ENCODE measurements at regions not wholly inside any gene's neighbourhood (a gene's known extent, or its start where the extent isn't known, plus 50 kb on each side); places are given as distances from the start of the nearest gene placed in this dataset.

- no peak for TF ChIP-seq EZH2 (optimal IDR thresholded peaks at IDR 0.05; ENCODE audit: low read depth, low read length)
- Histone ChIP-seq H3K4me3 (ENCODE audit: low read length) (no peak overlapping the region), H3K27ac (ENCODE audit: low read length) (no peak overlapping the region), H4K20me1 (ENCODE audit: insufficient read depth, low read length) (no peaks in the 10 kb centered on the region), H3F3A (ENCODE audit: insufficient read depth, low read length) (no peaks in the 10 kb centered on the region), H3K9me3 (replicated peaks; ENCODE audit: insufficient read depth, low read length) (no peaks in the 10 kb centered on the region), H3K4me1 (ENCODE audit: low read length) (no peaks in the 10 kb centered on the region), H3K4me2 (ENCODE audit: low read depth, low read length) (no peak overlapping the region), H3K27me3 (replicated peaks; ENCODE audit: insufficient read depth, low read length) (no peaks in the 10 kb centered on the region), H3K9me2 (replicated peaks; ENCODE audit: insufficient read depth, low read length) (no peaks in the 10 kb centered on the region), H3K9ac (ENCODE audit: low read length) (no peak overlapping the region), H3K36me3 (replicated peaks; ENCODE audit: insufficient read depth, low read length) (no peaks in the 10 kb centered on the region), H3K79me2 (ENCODE audit: low read length) (no peaks in the 10 kb centered on the region), H2AFZ (ENCODE audit: low read length) (no peak overlapping the region)
- DNase-seq, result no peak
These were observed 428.5 kb upstream of the ITGA1 start for GRCh38 chr5:52359261-52359660.

DNA sequence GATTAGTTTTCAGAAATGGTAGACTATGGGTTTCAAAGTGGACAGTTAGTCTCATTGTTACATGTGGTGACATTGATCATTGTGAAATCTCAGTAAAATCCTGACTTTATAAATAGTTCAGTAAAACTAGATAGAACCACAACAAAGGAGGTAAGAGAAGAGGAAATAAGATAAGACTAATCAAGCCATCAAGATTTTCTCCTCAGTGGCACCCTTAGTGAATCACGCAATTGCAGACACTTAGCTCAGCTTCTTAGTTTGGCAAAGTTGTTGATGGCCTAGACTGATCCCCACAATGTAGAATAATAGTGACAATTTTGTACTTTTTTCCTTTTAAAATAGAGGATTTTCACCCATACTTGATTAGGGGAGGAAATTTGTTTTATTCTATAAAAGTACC lies 426.7 kb upstream of the ITGA1 start:
- H3F3A ChIP-seq (ENCODE audit: insufficient read depth, low read length), result no peaks in the 10 kb centered on the region
- TF ChIP-seq EZH2phosphoT487 (IDR thresholded peaks at IDR 0.05; ENCODE audit: low read length), result no peak
- no peak for TF ChIP-seq EZH2 (optimal IDR thresholded peaks at IDR 0.05; ENCODE audit: low read depth, low read length)
- TF ChIP-seq CTCF (IDR thresholded peaks at IDR 0.05; ENCODE audit: low read length), result no peak
- H3K9me3 ChIP-seq (replicated peaks; ENCODE audit: insufficient read depth, low read length), result no peaks in the 10 kb centered on the region
- no peak overlapping the region for H3K4me2 ChIP-seq (ENCODE audit: low read depth, low read length)
- no peaks in the 10 kb centered on the region for H3K36me3 ChIP-seq (replicated peaks; ENCODE audit: insufficient read depth, low read length)
- H3K79me2 ChIP-seq (ENCODE audit: low read length), result no peaks in the 10 kb centered on the region
- no peaks in the 10 kb centered on the region for H3K27me3 ChIP-seq (replicated peaks; ENCODE audit: insufficient read depth, low read length)
- no peak overlapping the region for H3K4me3 ChIP-seq (ENCODE audit: low read length)
- H3K9me2 ChIP-seq (replicated peaks; ENCODE audit: insufficient read depth, low read length), result no peaks in the 10 kb centered on the region
- no peaks in the 10 kb centered on the region for H4K20me1 ChIP-seq (ENCODE audit: insufficient read depth, low read length)
- H3K4me1 ChIP-seq (ENCODE audit: low read length), result no peaks in the 10 kb centered on the region
- no peak overlapping the region for H3K27ac ChIP-seq (ENCODE audit: low read length)
- no peak overlapping the region for H2AFZ ChIP-seq (ENCODE audit: low read length)
- DNase-seq, result no peak
- no peak overlapping the region for H3K9ac ChIP-seq (ENCODE audit: low read length)

DNA sequence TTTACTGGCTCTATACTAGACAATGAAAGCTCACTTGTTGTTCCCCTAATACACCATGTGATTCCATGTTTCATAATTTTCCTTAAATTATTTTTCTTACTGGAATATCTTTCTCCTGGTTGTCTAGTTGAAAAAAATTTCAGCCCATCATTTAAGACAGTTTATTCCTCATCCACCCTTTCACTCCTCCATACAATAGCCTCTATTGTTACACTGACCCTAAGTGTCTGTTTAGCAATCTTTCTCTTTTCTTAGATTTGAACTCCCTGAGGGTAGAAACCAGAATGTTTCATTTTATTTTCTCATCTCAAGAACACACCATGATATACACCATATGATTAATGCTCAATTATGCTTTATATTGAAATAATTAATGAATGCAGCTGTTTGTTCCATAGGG lies 413.4 kb upstream of the ITGA1 start:
- no peaks in the 10 kb centered on the region for H3K9me3 ChIP-seq (replicated peaks; ENCODE audit: insufficient read depth, low read length)
- H3K4me3 ChIP-seq (ENCODE audit: low read length), result no peak overlapping the region
- no peak overlapping the region for H3K4me2 ChIP-seq (ENCODE audit: low read depth, low read length)
- no peak overlapping the region for H2AFZ ChIP-seq (ENCODE audit: low read length)
- no peaks in the 10 kb centered on the region for H3K9me2 ChIP-seq (replicated peaks; ENCODE audit: insufficient read depth, low read length)
- no peak overlapping the region for H3K27ac ChIP-seq (ENCODE audit: low read length)
- H3K36me3 ChIP-seq (replicated peaks; ENCODE audit: insufficient read depth, low read length), result no peaks in the 10 kb centered on the region
- no peaks in the 10 kb centered on the region for H3K4me1 ChIP-seq (ENCODE audit: low read length)
- no peaks in the 10 kb centered on the region for H3K79me2 ChIP-seq (ENCODE audit: low read length)
- H3F3A ChIP-seq (ENCODE audit: insufficient read depth, low read length), result no peaks in the 10 kb centered on the region
- no peak overlapping the region for H3K9ac ChIP-seq (ENCODE audit: low read length)
- no peak for TF ChIP-seq EZH2 (optimal IDR thresholded peaks at IDR 0.05; ENCODE audit: low read depth, low read length)
- no peak for TF ChIP-seq EZH2phosphoT487 (IDR thresholded peaks at IDR 0.05; ENCODE audit: low read length)
- TF ChIP-seq CTCF (IDR thresholded peaks at IDR 0.05; ENCODE audit: low read length), result no peak
- DNase-seq, result no peak
- no peaks in the 10 kb centered on the region for H4K20me1 ChIP-seq (ENCODE audit: insufficient read depth, low read length)
- H3K27me3 ChIP-seq (replicated peaks; ENCODE audit: insufficient read depth, low read length), result no peaks in the 10 kb centered on the region

- no peaks in the 10 kb centered on the region for H3K36me3 ChIP-seq (replicated peaks; ENCODE audit: insufficient read depth, low read length)
- H3K9me2 ChIP-seq (replicated peaks; ENCODE audit: insufficient read depth, low read length), result no peaks in the 10 kb centered on the region
- H3F3A ChIP-seq (ENCODE audit: insufficient read depth, low read length), result no peaks in the 10 kb centered on the region
- H3K27ac ChIP-seq (ENCODE audit: low read length), result no peak overlapping the region
- no peaks in the 10 kb centered on the region for H3K4me1 ChIP-seq (ENCODE audit: low read length)
- H4K20me1 ChIP-seq (ENCODE audit: insufficient read depth, low read length), result no peaks in the 10 kb centered on the region
- H3K9me3 ChIP-seq (replicated peaks; ENCODE audit: insufficient read depth, low read length), result no peaks in the 10 kb centered on the region
- no peak for TF ChIP-seq EZH2phosphoT487 (IDR thresholded peaks at IDR 0.05; ENCODE audit: low read length)
- no peak for TF ChIP-seq CTCF (IDR thresholded peaks at IDR 0.05; ENCODE audit: low read length)
- no peak for TF ChIP-seq EZH2 (optimal IDR thresholded peaks at IDR 0.05; ENCODE audit: low read depth, low read length)
- no peak overlapping the region for H3K9ac ChIP-seq (ENCODE audit: low read length)
- no peaks in the 10 kb centered on the region for H3K79me2 ChIP-seq (ENCODE audit: low read length)
- DNase-seq, result no peak
- H3K4me2 ChIP-seq (ENCODE audit: low read depth, low read length), result no peak overlapping the region
- H3K27me3 ChIP-seq (replicated peaks; ENCODE audit: insufficient read depth, low read length), result no peaks in the 10 kb centered on the region
- no peak overlapping the region for H3K4me3 ChIP-seq (ENCODE audit: low read length)
- no peak overlapping the region for H2AFZ ChIP-seq (ENCODE audit: low read length)
These were observed 411.7 kb upstream of the ITGA1 start for GRCh38 chr5:52375969-52376368.
